Kidney glomerular epithelial cell (primary cell): ENCODE measurements at regions not wholly inside any gene's neighbourhood (a gene's known extent, or its start where the extent isn't known, plus 50 kb on each side); places are given as distances from the start of the nearest gene placed in this dataset.
"Not testable (repeated sequence)": the region's sequence is repeated elsewhere in the genome, so short reads cannot be mapped to it uniquely, and the experiment has no call there.

Source experiments
- DNase-seq: peaks from one replicate; lab custom pipeline; 2025; lab: John Stamatoyannopoulos, UW

GRCh38 chr2:138218397-138218796 is 254.1 kb downstream of the HNMT start:
- no peak for DNase-seq

- DNase-seq, result no peak
These were observed 255.7 kb downstream of the HNMT start for GRCh38 chr2:138219961-138220360.

- no peak for DNase-seq
These were observed 257.1 kb downstream of the HNMT start for GRCh38 chr2:138221358-138221757.

DNA sequence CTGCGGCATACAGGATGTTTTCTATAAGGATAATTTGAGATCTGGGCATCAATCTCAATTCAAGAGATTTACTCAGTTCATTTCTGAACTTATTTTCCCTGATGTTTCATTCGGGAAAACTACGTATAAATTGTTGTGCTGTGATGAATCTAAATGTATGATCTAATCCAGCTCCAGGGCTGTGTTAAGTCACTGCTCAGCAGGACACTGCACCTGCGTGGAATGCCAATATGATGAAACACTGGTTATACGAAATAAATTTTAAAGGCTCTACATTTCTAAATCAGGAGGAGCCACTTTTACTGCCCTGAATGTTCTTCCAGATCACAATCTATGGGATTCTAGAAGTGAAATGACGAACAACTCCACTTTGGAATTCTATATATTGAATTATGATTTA is 259.0 kb downstream of the HNMT start:
- DNase-seq, result no peak

DNA sequence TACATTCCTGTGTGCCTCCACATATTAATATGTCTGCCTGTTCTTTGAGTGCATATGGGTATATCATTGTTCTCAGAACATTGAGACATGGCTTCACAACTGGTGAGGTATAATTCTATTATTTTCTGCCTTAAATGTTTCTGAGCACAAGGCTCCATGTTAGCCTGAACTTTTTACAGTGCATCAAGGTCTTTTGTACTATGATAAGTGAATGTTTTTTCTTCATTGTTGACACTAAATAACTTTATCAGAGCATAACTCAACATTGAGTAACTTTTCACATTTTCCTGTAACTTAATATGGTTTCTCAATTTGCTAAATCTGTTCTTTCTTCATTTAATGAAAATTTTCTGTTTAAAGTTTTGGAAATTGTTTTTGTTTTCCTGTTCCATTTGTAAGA is 262.9 kb downstream of the HNMT start:
- no peak for DNase-seq

GRCh38 chr2:138228101-138228500 is 263.8 kb downstream of the HNMT start:
- DNase-seq, result no peak

- no peak for DNase-seq
These were observed 267.3 kb upstream of the SPOPL start for GRCh38 chr2:138234265-138234664.

DNA sequence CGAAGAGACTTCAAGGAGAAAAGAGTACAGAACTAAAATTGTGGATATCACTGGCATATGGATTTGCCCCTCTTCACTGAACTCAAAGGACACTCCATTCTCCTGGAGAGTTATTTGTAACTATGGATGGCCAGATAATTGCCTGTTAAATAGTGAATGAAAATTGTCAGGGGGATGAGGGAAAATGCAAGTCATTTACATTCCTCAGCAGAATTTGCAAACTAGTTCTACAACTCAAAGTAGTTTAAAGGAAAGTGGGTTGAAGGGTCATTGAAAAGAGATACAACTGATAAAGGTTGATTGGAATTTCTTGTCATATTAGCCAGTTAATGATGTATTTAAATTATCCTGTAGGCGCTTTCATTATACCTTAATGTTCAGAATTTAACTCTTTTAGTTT is 266.5 kb upstream of the SPOPL start:
- no peak for DNase-seq

DNA sequence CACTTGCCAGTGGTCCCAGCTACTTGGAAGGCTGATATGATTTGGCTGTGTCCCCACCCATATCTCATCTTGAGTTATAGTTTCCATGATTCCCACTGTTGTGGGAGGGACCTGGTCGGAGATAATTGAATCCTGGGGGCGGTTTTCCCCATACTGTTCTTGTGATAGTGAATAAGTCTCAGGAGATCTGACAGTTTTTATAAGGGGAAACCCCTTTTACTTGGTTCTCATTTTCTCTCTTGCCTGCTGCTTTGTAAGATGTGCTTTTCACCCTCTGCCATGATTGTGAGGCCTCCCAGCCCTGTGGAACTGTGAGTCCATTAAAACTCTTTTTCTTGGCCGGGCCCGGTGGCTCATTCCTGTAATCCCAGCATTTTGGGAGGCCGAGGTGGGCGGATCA is 265.4 kb upstream of the SPOPL start:
- no peak for DNase-seq

DNA sequence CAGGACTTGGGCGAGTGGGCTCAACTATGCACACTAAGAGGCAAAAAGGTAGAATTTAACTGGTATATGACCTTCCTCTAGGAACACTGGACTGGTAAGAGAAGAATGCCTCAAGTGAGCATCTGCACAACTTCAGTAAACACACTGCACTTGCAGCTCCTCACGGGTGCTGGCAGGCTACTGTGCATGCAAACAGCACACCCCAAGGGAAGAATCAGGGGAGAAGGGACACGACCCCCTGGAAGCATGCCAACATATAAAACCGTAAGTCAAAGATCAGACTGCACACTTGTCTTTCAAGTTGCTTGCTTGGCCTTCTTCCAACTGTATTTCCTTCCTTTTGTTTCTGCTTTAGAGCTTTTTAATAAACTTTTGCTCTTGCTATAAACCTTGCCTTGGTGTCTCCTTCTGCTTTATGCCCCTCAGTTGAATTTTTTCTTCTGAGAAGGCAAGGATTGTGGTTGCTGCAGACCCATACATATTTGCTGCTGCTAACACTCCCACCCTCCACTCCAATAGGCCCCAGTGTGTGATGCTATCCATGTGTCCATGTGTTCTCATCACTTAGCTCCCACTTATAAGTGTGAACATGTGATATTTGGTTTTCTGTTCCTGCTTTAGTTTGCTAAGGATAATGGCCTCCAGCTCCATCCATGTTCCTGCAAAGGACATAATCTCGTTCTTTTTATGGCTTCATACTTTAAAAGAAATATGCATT is 263.7 kb upstream of the SPOPL start:
- no peak for DNase-seq

GRCh38 chr2:138238908-138239307 is 262.7 kb upstream of the SPOPL start:
- no peak for DNase-seq

- DNase-seq, result no peak
These were observed 261.6 kb upstream of the SPOPL start for GRCh38 chr2:138239902-138240491.

DNA sequence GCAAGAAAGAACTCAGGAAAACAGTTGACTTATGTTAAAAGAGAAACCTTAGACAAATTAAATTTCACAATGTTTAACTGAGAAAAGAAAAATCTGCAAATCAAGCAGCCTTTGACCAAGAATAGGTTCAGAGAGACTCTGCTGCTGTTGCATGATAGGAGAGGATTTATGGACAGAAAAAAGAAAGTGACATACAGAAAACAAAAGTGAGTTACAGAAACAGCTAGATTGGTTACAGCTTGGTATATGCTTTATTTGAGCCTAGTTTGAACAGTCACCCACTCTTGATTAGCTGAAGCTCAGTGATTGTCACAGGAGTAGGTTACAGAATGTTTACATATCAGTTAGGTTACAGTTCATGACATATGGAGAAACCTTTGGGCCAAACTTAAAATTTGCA is 258.2 kb upstream of the SPOPL start:
- no peak for DNase-seq

DNA sequence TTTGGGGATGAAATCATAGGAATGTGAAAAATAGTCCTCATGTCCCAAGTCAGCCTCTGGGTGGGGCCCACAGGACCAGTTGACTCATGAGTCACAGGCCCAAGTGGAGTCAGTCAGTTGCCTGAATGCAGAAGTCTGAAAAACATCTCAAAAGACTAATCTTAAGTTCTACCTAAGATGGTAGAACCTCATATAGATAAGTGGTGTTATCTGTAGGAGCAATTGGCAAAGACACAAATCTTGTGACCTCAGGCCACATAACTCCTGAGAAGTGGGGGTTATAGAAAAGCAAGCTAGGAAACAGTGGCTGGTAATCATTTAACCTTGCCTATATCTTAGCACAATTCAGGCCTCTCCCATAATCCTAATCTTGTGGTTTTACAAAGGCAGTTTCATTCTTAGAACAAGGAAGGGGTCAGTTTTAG is 257.1 kb upstream of the SPOPL start:
- DNase-seq, result no peak

GRCh38 chr2:138245310-138245709 is 256.3 kb upstream of the SPOPL start:
- no peak for DNase-seq

GRCh38 chr2:138247302-138247701 is 254.3 kb upstream of the SPOPL start:
- no peak for DNase-seq

DNA sequence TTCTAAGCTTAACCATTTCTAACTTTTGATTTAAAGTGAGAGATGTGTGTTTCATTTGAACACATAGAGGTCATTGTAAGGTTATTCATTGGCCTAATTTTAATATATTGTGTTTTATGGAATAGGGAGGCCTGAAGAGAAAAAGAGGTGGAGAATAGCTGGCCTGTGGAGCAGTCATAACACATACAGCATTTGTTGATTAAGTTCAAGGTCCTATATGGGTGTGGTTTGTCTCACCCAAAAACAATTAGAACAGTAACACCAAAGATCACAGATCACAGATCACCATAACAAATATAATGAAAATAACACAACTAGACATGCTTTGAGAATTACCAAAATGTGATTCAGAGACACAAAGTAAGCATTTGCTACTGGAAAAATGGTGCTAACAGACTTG is 252.4 kb upstream of the SPOPL start:
- no peak for DNase-seq

GRCh38 chr2:138250843-138251320 is 250.7 kb upstream of the SPOPL start:
- DNase-seq, result not testable (repeated sequence)

GRCh38 chr2:138252587-138252986 is 249.0 kb upstream of the SPOPL start:
- no peak for DNase-seq

- DNase-seq, result no peak
These were observed 245.9 kb upstream of the SPOPL start for GRCh38 chr2:138255670-138256069.

GRCh38 chr2:138267161-138267901 is 234.2 kb upstream of the SPOPL start:
- DNase-seq, result peak; percentile 61

- DNase-seq, result peak; percentile 47
These were observed 233.7 kb upstream of the SPOPL start for GRCh38 chr2:138267902-138268254.

DNA sequence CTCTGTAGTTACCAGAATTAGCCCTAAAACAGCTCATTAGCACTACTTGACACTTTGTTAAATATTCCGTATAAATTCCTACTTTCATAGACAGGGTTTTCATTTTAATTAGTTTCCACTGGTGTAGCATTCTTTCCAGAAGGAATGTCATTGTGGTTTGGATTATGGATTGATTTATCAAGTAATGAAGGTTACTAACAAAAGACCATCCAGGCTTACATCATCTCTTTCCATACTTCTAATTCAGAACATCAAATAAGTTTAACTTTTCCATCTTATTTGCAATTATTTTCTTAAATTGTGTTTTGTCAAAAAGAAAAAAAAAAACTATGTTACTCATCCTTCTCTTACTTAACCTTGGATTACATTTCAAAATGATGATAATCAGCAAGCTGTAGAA is 231.8 kb upstream of the SPOPL start:
- no peak for DNase-seq
